Ovary (tissue), 7 donors: ENCODE measurements at regions not wholly inside any gene's neighbourhood (a gene's known extent, or its start where the extent isn't known, plus 50 kb on each side); places are given as distances from the start of the nearest gene placed in this dataset.
"Not testable (repeated sequence)": the region's sequence is repeated elsewhere in the genome, so short reads cannot be mapped to it uniquely, and the experiment has no call there.

Experiments used
- DNase-seq, 5 donors: peaks; one replicate each; pipeline ENCODE4 v3.0.0-alpha.2; 2019 to 2020
- H3K27ac ChIP-seq, 2 donors: fragments of 200-600 bp; one replicate each; pipeline versions ENCODE4 v1.5.1 to v1.8.0; 2019 to 2022
- H3K27me3 ChIP-seq: fragments of 200-600 bp; one replicate; pipeline ENCODE4 v1.8.0; 2022
- H3K36me3 ChIP-seq: fragments of 200-600 bp; sonication (generic); one replicate; pipeline ENCODE4 v1.5.1; 2019
- H3K4me1 ChIP-seq: one replicate; pipeline ENCODE4 v1.8.1; 2013; ENCODE audit warnings: mild to moderate bottlenecking, moderate library complexity; ENCODE audit not compliant: insufficient read depth
- H3K4me3 ChIP-seq: fragments of 200-600 bp; sonication (generic); one replicate; pipeline ENCODE4 v1.5.1; 2017
- H3K9me3 ChIP-seq, 2 donors: fragments of 200-600 bp in 1 of 2; sonication (generic) in 1 of 2; one replicate each; pipeline versions ENCODE4 v1.5.1 to v1.8.1; 2013 to 2019; ENCODE audit warnings: mild to moderate bottlenecking in 1 of 2, moderate library complexity in 1 of 2
- CTCF ChIP-seq, 3 donors: fragments of 450-650 bp in 2 of 3; fragments of 200-600 bp in 1 of 3; IDR thresholded peaks; one replicate each; pipeline versions ENCODE4 v1.5.1 to v1.8.0; 2016 to 2022; ENCODE audit warnings: antibody characterized with exemption in 3 of 3, mild to moderate bottlenecking in 1 of 3
- EP300 ChIP-seq: sonication (generic); formaldehyde crosslinking; IDR thresholded peaks from one replicate; pipeline ENCODE4 v1.6.1; 2017; ENCODE audit warnings: antibody characterized with exemption
- POLR2A ChIP-seq: fragments of 450-650 bp; IDR thresholded peaks from one replicate; pipeline ENCODE4 v1.6.1; 2017; ENCODE audit warnings: antibody characterized with exemption, mild to moderate bottlenecking, moderate library complexity
- WGBS, 3 donors: extraction: QIAGEN DNeasy Blood & Tissue Kit in 1 of 3; methylation state at CpG; one replicate each; pipeline versions ENCODE4 v1.1.5 to v1.1.7; 2013 to 2017; 5-methylcytosine and 5-hydroxymethylcytosine counted together
- intact Hi-C, 4 donors: fragments of 100-400 bp; cut with DNase I; formaldehyde crosslinking; loops; one replicate each; pipeline versions ENCODE4 v1.11.0 to v1.15.1; 2022 to 2023
- donor health status: DM: no; HTN: no; CAD: no; lungs with moderate emphysema.
- donor health status: DM: no; HTN: no; CAD: no.
- donor health status: Bipolar disorder and iron deficiency.
- donor health status: DM: no; HTN: no; CAD: no.
- donor health status: DM: yes; HTN: yes; CAD: no.

GRCh38 chr7:119861385-119861784 is 411.6 kb upstream of the KCND2 start:
- H3K4me3 ChIP-seq: no peak overlapping the region
- TF ChIP-seq POLR2A: no peak
- TF ChIP-seq CTCF (IDR thresholded peaks at IDR 0.05): no peak
- no peak for TF ChIP-seq EP300
- intact Hi-C loops: no loop called here
- no peak for DNase-seq
- H3K36me3 ChIP-seq: no peaks in the 10 kb centered on the region
- no peaks in the 10 kb centered on the region for H3K4me1 ChIP-seq
- peaks cover 2% of the 10 kb centered on the region for H3K27me3 ChIP-seq
- no peak overlapping the region for H3K27ac ChIP-seq
- H3K9me3 ChIP-seq: no peaks in the 10 kb centered on the region

GRCh38 chr7:119868387-119868786 is 404.6 kb upstream of the KCND2 start:
- 86 to 92% (median 90%) methylated on average over 2 of the region's 2 CpGs for WGBS, 3 donors
- TF ChIP-seq POLR2A: no peak
- no peak for TF ChIP-seq EP300
- TF ChIP-seq CTCF (IDR thresholded peaks at IDR 0.05): no peak
- H3K4me1 ChIP-seq: no peaks in the 10 kb centered on the region

GRCh38 chr7:119879835-119880234 is 393.1 kb upstream of the KCND2 start:
- TF ChIP-seq CTCF (IDR thresholded peaks at IDR 0.05) (no peak), POLR2A (no peak)
- H3K9me3 ChIP-seq: no peaks in the 10 kb centered on the region
- WGBS, 3 donors: 92 to 95% (median 93%) methylated on average over 1 of the region's 1 CpG
- H3K4me1 ChIP-seq: no peaks in the 10 kb centered on the region
- no peak overlapping the region for H3K27ac ChIP-seq
- no peak for DNase-seq
- H3K4me3 ChIP-seq: no peak overlapping the region
- no peaks in the 10 kb centered on the region for H3K27me3 ChIP-seq
- intact Hi-C loops: no loop called here
- no peaks in the 10 kb centered on the region for H3K36me3 ChIP-seq

More at GRCh38 chr7:119868387-119868786, 404.6 kb upstream of the KCND2 start:
- H3K9me3 ChIP-seq: no peaks in the 10 kb centered on the region
- H3K27me3 ChIP-seq: peaks cover 2% of the 10 kb centered on the region
- intact Hi-C loops: no loop called here
- H3K27ac ChIP-seq: no peak overlapping the region
- H3K4me3 ChIP-seq: no peak overlapping the region
- no peaks in the 10 kb centered on the region for H3K36me3 ChIP-seq
- DNase-seq: no peak

- no peaks in the 10 kb centered on the region for H3K4me1 ChIP-seq
- H3K4me3 ChIP-seq: no peak overlapping the region
- H3K36me3 ChIP-seq: no peaks in the 10 kb centered on the region
- 88 to 98% (median 94%) methylated on average over 3 of the region's 3 CpGs for WGBS, 3 donors
- TF ChIP-seq EP300 (no peak), CTCF (IDR thresholded peaks at IDR 0.05) (no peak), POLR2A (no peak)
- DNase-seq: no peak
- intact Hi-C loops: no loop called here
- no peaks in the 10 kb centered on the region for H3K27me3 ChIP-seq
- no peak overlapping the region for H3K27ac ChIP-seq
- H3K9me3 ChIP-seq: no peaks in the 10 kb centered on the region
Observed at GRCh38 chr7:119886007-119886406, 387.0 kb upstream of the KCND2 start.

GRCh38 chr7:119886525-119886924 is 386.4 kb upstream of the KCND2 start:
- H3K4me1 ChIP-seq, H3K4me3 ChIP-seq, H3K27me3 ChIP-seq, H3K27ac ChIP-seq, DNase-seq, intact Hi-C loops, H3K9me3 ChIP-seq, H3K36me3 ChIP-seq: not testable (repeated sequence)
- 90 to 94% (median 91%) methylated on average over 3 of the region's 3 CpGs for WGBS, 3 donors
